ENCODE measurements at regions not wholly inside any gene's neighbourhood (a gene's known extent, or its start where the extent isn't known, plus 50 kb on each side); places are given as distances from the start of the nearest gene placed in this dataset.

DNA sequence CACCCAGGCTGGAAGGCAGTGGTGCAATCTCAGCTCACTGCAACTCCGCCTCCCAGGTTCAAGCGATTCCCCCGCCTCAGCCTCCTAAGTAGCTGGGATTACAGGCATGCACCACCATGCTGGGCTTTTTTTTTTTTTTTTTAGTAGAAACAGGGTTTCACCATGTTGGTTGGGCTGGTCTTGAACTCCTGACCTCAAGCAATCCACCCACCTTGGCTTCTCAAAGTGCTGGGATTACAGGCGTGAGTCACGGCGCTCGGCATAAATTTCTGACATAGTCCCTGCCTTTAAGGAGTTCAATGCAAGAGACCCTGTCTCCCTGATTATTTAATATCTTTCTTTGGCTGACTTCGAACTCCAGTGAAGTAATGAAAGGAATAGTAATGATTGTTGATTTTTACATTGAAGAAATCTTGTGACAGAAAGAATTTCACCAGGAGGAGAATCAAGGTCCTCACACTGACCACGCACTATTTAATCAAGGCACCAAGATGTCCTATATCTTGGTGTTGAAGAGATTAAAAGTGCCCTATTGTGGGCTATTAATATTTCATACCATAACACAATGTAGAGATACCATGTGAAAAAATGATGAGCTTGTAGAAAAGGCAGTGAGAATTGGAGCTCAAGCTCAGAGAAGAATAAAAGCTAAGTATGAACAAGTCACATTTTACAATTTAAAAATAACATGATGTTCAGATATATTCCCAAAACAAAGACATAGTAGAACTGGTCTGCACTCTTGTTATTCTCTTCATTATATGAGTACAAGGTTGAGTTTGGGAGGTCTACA is 71.6 kb upstream of the BLID start:
- no peak for TF ChIP-seq POLR2A (IDR thresholded peaks at IDR 0.05)
- TF ChIP-seq, protein P1, sequence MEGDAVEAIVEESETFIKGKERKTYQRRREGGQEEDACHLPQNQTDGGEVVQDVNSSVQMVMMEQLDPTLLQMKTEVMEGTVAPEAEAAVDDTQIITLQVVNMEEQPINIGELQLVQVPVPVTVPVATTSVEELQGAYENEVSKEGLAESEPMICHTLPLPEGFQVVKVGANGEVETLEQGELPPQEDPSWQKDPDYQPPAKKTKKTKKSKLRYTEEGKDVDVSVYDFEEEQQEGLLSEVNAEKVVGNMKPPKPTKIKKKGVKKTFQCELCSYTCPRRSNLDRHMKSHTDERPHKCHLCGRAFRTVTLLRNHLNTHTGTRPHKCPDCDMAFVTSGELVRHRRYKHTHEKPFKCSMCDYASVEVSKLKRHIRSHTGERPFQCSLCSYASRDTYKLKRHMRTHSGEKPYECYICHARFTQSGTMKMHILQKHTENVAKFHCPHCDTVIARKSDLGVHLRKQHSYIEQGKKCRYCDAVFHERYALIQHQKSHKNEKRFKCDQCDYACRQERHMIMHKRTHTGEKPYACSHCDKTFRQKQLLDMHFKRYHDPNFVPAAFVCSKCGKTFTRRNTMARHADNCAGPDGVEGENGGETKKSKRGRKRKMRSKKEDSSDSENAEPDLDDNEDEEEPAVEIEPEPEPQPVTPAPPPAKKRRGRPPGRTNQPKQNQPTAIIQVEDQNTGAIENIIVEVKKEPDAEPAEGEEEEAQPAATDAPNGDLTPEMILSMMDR (IDR thresholded peaks at IDR 0.05): no peak
- WGBS, 2 donors: 94 to 95% methylated on average over 9 of the region's 9 CpGs
- no peak for DNase-seq (ENCODE audit: low spot score in 2 of 2)
- no peak overlapping the region for H3K4me3 ChIP-seq (ENCODE audit: low read depth, poor library complexity, severe bottlenecking)
- intact Hi-C loops (cut with DNase I; ENCODE audit: low total_unique reads): no loop called here

DNA sequence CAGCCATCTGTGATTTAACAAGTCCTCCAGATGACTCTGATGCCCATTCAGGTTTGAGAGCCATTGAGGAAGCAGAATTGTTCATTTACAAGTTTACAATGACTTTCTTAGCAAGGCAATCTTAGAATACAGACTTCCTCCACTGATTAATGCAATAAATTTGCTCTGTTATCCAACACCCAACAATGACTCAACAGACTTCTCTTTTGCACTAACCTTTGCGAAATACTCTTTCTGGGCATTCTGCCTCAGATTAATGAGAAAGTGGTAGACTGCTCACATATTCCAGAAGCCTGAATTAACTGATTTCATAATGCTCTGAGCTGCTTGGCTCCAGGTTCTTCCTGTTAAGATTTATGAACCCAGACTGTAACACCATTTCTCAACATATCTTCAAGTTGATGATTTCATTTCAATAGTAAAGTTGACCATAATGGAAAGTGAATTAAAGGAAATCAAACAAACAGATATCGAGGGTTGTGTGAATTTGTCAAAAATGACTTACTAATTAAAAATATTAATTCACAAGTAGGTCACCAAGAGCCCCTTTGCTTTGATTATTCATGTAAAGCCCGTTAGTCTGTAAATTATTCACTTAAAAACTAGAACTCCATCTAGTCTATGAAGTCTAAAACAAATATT is 70.5 kb upstream of the BLID start:
- H3K4me3 ChIP-seq (ENCODE audit: low read depth, poor library complexity, severe bottlenecking): no peak overlapping the region
- intact Hi-C loops (cut with DNase I; ENCODE audit: low total_unique reads): no loop called here
- 46 to 59% methylated on average over 3 of the region's 3 CpGs for WGBS, 2 donors
- no peak for TF ChIP-seq POLR2A (IDR thresholded peaks at IDR 0.05)
- TF ChIP-seq, protein P1 (IDR thresholded peaks at IDR 0.05): no peak
- peak in 1 of 2 donors; percentile 55 for DNase-seq (ENCODE audit: low spot score in 2 of 2)

DNA sequence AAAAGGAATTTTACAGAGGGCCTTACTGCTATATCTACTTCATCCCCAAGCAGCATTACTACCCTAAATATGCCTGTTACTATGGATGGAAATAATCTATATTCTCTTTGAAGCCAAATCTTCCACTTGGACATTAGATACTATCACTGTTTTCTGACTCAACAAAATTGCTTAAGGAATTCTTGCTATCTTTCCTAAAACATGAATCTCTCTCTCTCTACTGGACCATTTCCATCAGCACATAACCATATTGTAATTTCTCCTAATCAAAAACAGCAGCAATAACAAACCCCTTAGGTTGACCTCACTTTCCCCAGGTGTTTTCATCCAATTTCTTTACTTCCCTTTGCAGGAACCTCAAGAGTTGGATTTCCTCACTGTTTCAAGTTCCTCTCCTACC is 67.9 kb upstream of the BLID start:
- no peak overlapping the region for H3K4me3 ChIP-seq (ENCODE audit: low read depth, poor library complexity, severe bottlenecking)
- no peak for DNase-seq (ENCODE audit: low spot score in 2 of 2)
- TF ChIP-seq POLR2A (IDR thresholded peaks at IDR 0.05): no peak
- TF ChIP-seq, protein P1 (IDR thresholded peaks at IDR 0.05): no peak
- intact Hi-C loops (cut with DNase I; ENCODE audit: low total_unique reads): no loop called here

DNA sequence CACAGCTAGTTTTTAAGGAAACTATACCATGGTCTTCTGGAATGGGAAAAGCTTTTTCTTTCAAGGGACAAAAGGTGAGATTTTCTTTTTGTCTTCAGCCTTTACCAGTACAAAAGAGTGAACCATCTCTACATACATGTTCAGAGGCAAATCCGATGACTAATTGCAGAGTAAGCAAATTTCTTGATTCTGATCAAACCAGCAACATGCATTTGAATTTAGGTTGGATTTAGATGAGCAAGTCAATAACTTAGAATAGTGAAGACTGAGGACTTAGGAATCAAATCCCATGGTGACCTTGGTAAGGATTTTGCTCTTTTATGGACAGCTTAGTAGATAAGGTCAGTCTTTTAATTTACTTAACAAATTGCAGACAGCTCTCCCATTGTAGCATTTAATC is 65.9 kb upstream of the BLID start:
- no peak for DNase-seq (ENCODE audit: low spot score in 2 of 2)
- H3K4me3 ChIP-seq (ENCODE audit: low read depth, poor library complexity, severe bottlenecking): no peak overlapping the region
- intact Hi-C loops (cut with DNase I; ENCODE audit: low total_unique reads): no loop called here
- no peak for TF ChIP-seq POLR2A (IDR thresholded peaks at IDR 0.05)
- TF ChIP-seq, protein P1 (IDR thresholded peaks at IDR 0.05): no peak
- WGBS, 2 donors: 76 to 78% methylated on average over 1 of the region's 1 CpG

DNA sequence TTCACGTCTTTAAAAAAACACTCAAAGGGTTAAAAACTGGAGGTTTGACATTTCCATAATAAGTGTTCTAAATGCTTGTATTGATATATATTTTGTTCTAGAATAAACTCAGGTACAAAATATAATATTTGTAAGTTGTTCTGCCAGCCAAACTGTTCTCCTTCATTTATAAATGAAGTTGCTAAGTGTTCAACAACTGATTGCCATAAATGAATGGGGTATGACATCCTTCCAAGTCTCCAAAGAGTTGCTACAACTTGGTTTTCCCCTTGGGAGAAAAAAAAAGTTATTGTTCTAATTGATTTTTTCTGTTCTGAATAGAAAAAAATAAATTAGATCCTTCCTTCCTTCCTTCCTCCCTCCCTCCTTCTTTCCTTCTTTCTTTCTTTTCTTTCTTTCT is 65.4 kb upstream of the BLID start:
- TF ChIP-seq, protein P1 (IDR thresholded peaks at IDR 0.05): no peak
- TF ChIP-seq POLR2A (IDR thresholded peaks at IDR 0.05): no peak
- DNase-seq (ENCODE audit: low spot score in 2 of 2): no peak
- 64 to 68% methylated on average over 1 of the region's 1 CpG for WGBS, 2 donors
- no peak overlapping the region for H3K4me3 ChIP-seq (ENCODE audit: low read depth, poor library complexity, severe bottlenecking)
- intact Hi-C loops (cut with DNase I; ENCODE audit: low total_unique reads): no loop called here
